Muscle layer of colon (tissue), 2 donors: ENCODE measurements at regions not wholly inside any gene's neighbourhood (a gene's known extent, or its start where the extent isn't known, plus 50 kb on each side); places are given as distances from the start of the nearest gene placed in this dataset.

ENCODE experiments used
- H3K27ac ChIP-seq: one replicate; pipeline ENCODE4 v1.7.0; 2013; ENCODE audit warnings: low read depth, mild to moderate bottlenecking, low read length, moderate library complexity
- H3K27me3 ChIP-seq, 2 donors: one replicate each; pipeline ENCODE4 v1.7.0; 2013; ENCODE audit warnings: low read length in 2 of 2, mild to moderate bottlenecking in 2 of 2; ENCODE audit not compliant: insufficient read depth in 2 of 2, control insufficient read depth in 1 of 2
- H3K36me3 ChIP-seq: one replicate; pipeline ENCODE4 v1.7.0; 2013; ENCODE audit warnings: mild to moderate bottlenecking, low read length; ENCODE audit not compliant: insufficient read depth
- H3K4me1 ChIP-seq: one replicate; pipeline ENCODE4 v1.7.0; 2013; ENCODE audit warnings: mild to moderate bottlenecking, low read length; ENCODE audit not compliant: insufficient read depth
- H3K4me3 ChIP-seq, 2 donors: one replicate each; pipeline ENCODE4 v1.7.0; 2013; ENCODE audit warnings: low read length in 2 of 2, low read depth in 1 of 2, mild to moderate bottlenecking in 1 of 2, moderate library complexity in 1 of 2
- H3K9ac ChIP-seq: one replicate; pipeline ENCODE4 v1.7.0; 2013; ENCODE audit warnings: low read length
- H3K9me3 ChIP-seq: one replicate; pipeline ENCODE4 v1.7.0; 2013; ENCODE audit warnings: mild to moderate bottlenecking, low read length
- donor health status: abdominal sarcoma.
- donor health status: Adenocarcinoma of cecum.

- no peak overlapping the region for H3K27ac ChIP-seq
- no peak overlapping the region for H3K9ac ChIP-seq
- no peaks in the 10 kb centered on the region for H3K27me3 ChIP-seq
- H3K36me3 ChIP-seq = no peaks in the 10 kb centered on the region
- no peak overlapping the region for H3K4me3 ChIP-seq
- H3K4me1 ChIP-seq = no peaks in the 10 kb centered on the region
- H3K9me3 ChIP-seq = no peaks in the 10 kb centered on the region
These were observed 673.7 kb upstream of the BRINP3 start for GRCh38 chr1:191151321-191151807.

- Histone ChIP-seq H3K9me3 (no peaks in the 10 kb centered on the region), H3K4me1 (no peaks in the 10 kb centered on the region), H3K27ac (no peak overlapping the region), H3K9ac (no peak overlapping the region), H3K36me3 (no peaks in the 10 kb centered on the region), H3K4me3 (no peak overlapping the region), H3K27me3 (no peaks in the 10 kb centered on the region)
These were observed 675.1 kb upstream of the BRINP3 start for GRCh38 chr1:191152776-191153175.

DNA sequence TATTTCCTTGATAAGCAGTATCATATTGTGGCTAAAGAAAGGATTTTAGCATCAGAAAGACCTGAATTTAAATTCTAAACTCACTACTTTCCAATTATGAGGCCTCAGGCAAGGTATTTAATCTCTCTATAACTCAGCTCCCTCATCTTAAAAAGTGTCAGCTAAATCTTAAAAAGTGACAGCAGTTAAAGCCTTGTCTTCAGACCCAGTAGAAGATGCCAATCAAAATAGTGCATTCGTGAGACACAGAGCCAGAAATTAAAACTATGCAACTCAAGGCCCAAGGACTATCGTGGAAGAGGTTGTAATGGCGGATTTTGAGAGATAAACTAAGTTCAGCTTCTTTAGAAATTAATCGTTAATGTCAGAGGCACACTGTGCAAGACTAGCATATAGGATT, 677.5 kb upstream of the BRINP3 start:
- Histone ChIP-seq H3K27me3 (no peaks in the 10 kb centered on the region), H3K27ac (no peak overlapping the region), H3K9ac (no peak overlapping the region), H3K4me1 (no peaks in the 10 kb centered on the region), H3K4me3 (no peak overlapping the region), H3K9me3 (no peaks in the 10 kb centered on the region), H3K36me3 (no peaks in the 10 kb centered on the region)

- H3K27ac ChIP-seq = no peak overlapping the region
These were observed 683.2 kb upstream of the BRINP3 start for GRCh38 chr1:191160837-191161236.

DNA sequence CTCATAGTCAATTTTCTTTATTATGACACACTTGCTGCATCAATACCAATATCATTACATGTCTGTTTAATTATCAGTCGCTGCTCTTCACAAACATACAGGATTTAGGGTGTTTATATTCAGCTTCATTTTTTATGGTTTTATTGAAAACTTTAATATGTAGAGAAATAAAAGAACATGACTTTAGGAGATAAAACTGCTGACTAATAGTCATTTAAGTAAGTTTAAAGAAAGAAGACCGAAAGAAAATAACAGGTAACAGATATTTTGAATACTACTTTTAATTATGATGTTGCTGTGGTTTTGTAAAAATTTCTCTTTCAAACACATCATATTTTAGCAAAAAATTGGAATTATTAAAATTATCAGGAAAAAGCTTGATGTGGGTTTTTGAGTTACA, 685.1 kb upstream of the BRINP3 start:
- Histone ChIP-seq H3K27me3 (no peaks in the 10 kb centered on the region), H3K36me3 (no peaks in the 10 kb centered on the region), H3K9ac (no peak overlapping the region), H3K27ac (no peak overlapping the region), H3K9me3 (no peaks in the 10 kb centered on the region), H3K4me3 (no peak overlapping the region), H3K4me1 (no peaks in the 10 kb centered on the region)

More at GRCh38 chr1:191160837-191161236, 683.2 kb upstream of the BRINP3 start:
- Histone ChIP-seq H3K9me3 (no peaks in the 10 kb centered on the region), H3K9ac (no peak overlapping the region), H3K4me3 (no peak overlapping the region), H3K36me3 (no peaks in the 10 kb centered on the region), H3K27me3 (no peaks in the 10 kb centered on the region), H3K4me1 (no peaks in the 10 kb centered on the region)

GRCh38 chr1:191163621-191164020, 686.0 kb upstream of the BRINP3 start:
- H3K4me1 ChIP-seq = no peaks in the 10 kb centered on the region
- no peak overlapping the region for H3K9ac ChIP-seq
- no peaks in the 10 kb centered on the region for H3K9me3 ChIP-seq
- H3K4me3 ChIP-seq = no peak overlapping the region
- no peaks in the 10 kb centered on the region for H3K36me3 ChIP-seq
- H3K27ac ChIP-seq = no peak overlapping the region
- no peaks in the 10 kb centered on the region for H3K27me3 ChIP-seq

DNA sequence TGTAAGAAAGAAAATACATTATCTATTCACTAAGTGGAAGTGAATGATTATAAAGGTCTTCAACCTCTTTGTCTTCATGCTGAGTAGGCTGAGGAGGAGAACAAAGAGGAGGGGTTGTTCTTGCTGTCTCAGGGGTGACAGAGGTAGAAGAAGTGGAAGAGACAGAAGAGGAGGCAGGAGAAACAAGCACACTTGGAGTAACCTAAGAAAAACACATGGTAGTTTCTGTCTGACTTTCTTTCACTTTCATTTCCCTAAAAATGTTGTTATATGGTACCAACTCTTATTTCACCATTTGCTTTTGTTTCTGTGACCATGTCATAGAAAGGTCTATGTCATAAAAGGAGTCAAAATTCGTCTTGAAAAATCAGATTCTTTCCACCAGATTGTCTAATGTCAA, 696.6 kb upstream of the BRINP3 start:
- no peaks in the 10 kb centered on the region for H3K4me1 ChIP-seq
- no peak overlapping the region for H3K27ac ChIP-seq
- no peaks in the 10 kb centered on the region for H3K27me3 ChIP-seq
- no peaks in the 10 kb centered on the region for H3K9me3 ChIP-seq
- no peak overlapping the region for H3K4me3 ChIP-seq
- no peaks in the 10 kb centered on the region for H3K36me3 ChIP-seq
- no peak overlapping the region for H3K9ac ChIP-seq

GRCh38 chr1:191176131-191176530, 698.5 kb upstream of the BRINP3 start:
- no peak overlapping the region for H3K9ac ChIP-seq
- no peak overlapping the region for H3K27ac ChIP-seq
- no peaks in the 10 kb centered on the region for H3K27me3 ChIP-seq
- H3K4me3 ChIP-seq = no peak overlapping the region
- no peaks in the 10 kb centered on the region for H3K9me3 ChIP-seq
- H3K4me1 ChIP-seq = no peaks in the 10 kb centered on the region
- H3K36me3 ChIP-seq = no peaks in the 10 kb centered on the region

DNA sequence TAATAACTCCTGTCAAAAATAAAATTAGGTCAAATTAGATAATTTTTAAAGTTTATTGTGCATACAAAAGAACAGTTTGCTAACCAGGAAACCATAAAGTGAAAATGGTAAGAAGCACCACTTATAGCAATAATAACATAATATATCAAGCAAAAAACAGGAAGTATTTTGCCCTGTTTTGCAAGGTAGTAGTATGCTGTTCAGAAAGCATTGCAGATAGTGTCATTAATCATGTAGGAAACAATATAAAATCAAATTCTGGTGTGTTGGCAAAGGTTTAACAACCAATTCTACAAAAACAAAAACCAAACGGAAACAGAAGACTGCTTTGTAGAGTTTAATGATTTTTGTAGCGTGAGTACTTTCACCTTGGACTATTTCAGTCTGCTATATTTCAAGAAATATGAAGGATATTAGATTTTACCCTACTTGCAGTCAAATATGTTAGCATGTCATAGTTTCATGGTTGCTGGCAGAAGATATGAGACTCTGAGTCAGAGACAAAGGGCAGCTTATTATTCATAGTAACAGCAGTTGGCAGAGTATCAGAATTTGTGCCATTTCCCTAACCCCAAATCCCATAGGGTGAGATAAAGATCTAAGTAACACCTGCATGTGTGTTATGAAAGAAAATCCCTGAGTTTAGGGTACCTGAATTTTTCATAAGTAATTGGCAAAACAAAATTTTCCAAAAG, 729.0 kb upstream of the BRINP3 start:
- Histone ChIP-seq H3K9me3 (no peaks in the 10 kb centered on the region), H3K27me3 (no peaks in the 10 kb centered on the region)

DNA sequence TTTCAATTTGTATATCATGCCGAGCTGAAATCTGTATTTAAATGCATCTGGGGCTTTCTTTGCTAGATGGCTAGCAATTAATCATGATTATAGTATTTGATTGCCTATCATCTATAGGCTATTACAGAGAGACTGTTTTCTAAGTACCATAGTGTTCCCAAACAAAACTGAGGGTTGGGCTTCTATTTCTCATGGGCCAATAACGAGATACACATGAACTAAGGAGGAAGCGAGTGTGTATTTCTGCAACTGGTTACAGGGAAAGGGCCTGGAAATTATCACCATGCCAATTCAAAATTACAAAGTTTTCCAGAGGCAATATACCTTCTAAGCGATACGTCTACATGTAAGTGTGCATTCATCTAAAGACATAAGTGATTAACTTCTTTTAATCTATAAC, 744.5 kb upstream of the BRINP3 start:
- Histone ChIP-seq H3K4me3 (no peak overlapping the region), H3K27me3 (no peaks in the 10 kb centered on the region), H3K4me1 (no peaks in the 10 kb centered on the region), H3K27ac (no peak overlapping the region), H3K9ac (no peak overlapping the region), H3K36me3 (no peaks in the 10 kb centered on the region), H3K9me3 (no peaks in the 10 kb centered on the region)

More for the DNA sequence above, 729.0 kb upstream of the BRINP3 start:
- Histone ChIP-seq H3K4me3 (no peak overlapping the region), H3K27ac (no peak overlapping the region), H3K9ac (no peak overlapping the region), H3K4me1 (no peaks in the 10 kb centered on the region), H3K36me3 (no peaks in the 10 kb centered on the region)

- Histone ChIP-seq H3K9ac (no peak overlapping the region), H3K27ac (no peak overlapping the region), H3K4me3 (no peak overlapping the region), H3K36me3 (no peaks in the 10 kb centered on the region), H3K27me3 (no peaks in the 10 kb centered on the region), H3K9me3 (no peaks in the 10 kb centered on the region), H3K4me1 (no peaks in the 10 kb centered on the region)
These were observed 763.3 kb upstream of the BRINP3 start for GRCh38 chr1:191240925-191241324.

- Histone ChIP-seq H3K36me3 (no peaks in the 10 kb centered on the region), H3K9ac (no peak overlapping the region), H3K4me3 (no peak overlapping the region), H3K9me3 (no peaks in the 10 kb centered on the region), H3K27ac (no peak overlapping the region), H3K27me3 (no peaks in the 10 kb centered on the region), H3K4me1 (no peaks in the 10 kb centered on the region)
These were observed 777.8 kb upstream of the BRINP3 start for GRCh38 chr1:191255354-191256054.
